ENCODE measurements at regions not wholly inside any gene's neighbourhood (a gene's known extent, or its start where the extent isn't known, plus 50 kb on each side); places are given as distances from the start of the nearest gene placed in this dataset.

DNA sequence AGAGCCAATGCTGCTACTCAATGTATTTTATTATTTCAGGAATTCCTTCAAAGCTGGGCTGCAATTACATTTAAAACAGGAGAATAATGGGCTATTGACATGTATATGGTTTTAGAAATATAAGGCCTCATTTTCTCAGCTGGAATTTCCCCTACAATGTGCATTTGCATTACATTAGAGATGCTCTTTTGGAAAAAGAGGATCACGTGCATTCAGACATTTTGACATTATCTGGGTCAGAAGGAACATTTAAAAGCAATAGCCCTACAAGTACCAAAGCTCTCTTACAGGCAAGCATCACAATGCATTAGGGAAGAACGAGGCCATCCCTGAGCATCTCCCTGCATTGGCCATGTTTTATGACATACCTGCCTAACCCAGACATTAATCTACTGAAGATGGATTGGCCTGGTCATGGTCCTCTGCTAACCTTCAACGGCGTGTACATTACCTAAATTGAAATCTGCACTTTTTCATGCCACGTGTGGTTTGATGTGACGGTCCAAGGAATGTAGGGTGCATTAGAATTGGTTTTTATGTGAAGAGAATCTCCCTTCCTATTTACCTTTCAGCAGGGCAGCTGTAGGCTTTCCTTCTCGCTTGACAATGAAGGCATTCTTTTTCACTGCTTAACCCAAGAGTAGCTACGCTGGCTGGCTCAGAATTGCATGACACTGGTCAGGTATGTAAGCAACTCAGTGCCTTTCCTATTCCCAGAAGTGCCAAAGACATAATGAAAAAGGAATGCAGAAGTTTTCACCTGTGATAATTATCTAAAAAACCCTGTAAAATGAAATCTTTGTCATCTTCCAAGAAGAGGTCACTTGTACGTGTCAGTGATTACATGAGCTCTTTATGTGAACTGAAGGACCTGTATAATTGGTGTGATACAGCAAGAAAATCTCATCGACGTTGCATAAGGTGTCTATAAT is 212.3 kb upstream of the MPDZ start:
- Histone ChIP-seq H3K9ac (replicated peaks; ENCODE audit: extremely low read depth, insufficient read depth, low read length) (no peak overlapping the region), H3K4me3 (replicated peaks in 1 of 3; ENCODE audit: insufficient read depth in 1 of 3, low read depth in 1 of 3, low read length in 3 of 3) (no peak overlapping the region), H3K27me3 (ENCODE audit: control insufficient read depth in 2 of 2, insufficient read depth in 2 of 2, low read length in 2 of 2) (no peaks in the 10 kb centered on the region), H3K4me2 (ENCODE audit: insufficient read depth, low read length) (no peak overlapping the region), H3K27ac (ENCODE audit: insufficient read depth, low read depth, low read length) (no peak overlapping the region), H3K9me3 (replicated peaks; ENCODE audit: control insufficient read depth, insufficient read depth, low read length) (no peaks in the 10 kb centered on the region), H2AFZ (ENCODE audit: low read depth, low read length) (no peak overlapping the region), H3K36me3 (ENCODE audit: control insufficient read depth in 2 of 2, extremely low read depth in 1 of 2, insufficient read depth in 2 of 2, low read length in 2 of 2) (no peaks in the 10 kb centered on the region), H3K79me2 (ENCODE audit: control insufficient read depth, insufficient read depth, low read length) (no peaks in the 10 kb centered on the region), H3K9me1 (replicated peaks; ENCODE audit: control insufficient read depth, extremely low read depth, insufficient read depth, low read length) (no peaks in the 10 kb centered on the region), H4K20me1 (replicated peaks; ENCODE audit: control insufficient read depth, extremely low read depth, insufficient read depth, low read length) (no peaks in the 10 kb centered on the region), H3K4me1 (ENCODE audit: control insufficient read depth, extremely low read depth, insufficient read depth, low read length) (no peaks in the 10 kb centered on the region)
- intact Hi-C loops (cut with micrococcal nuclease) (no loop called here), dilution Hi-C loops (cut with MboI; ENCODE audit: extremely low pct_ligation_motif_present, low sequenced_read_pairs) (no loop called here)
- DNase-seq (ENCODE audit: low read depth, low spot score) (no peak), FAIRE-seq (no peak)
- no peak for TF ChIP-seq GATA2 (IDR thresholded peaks at IDR 0.05; ENCODE audit: insufficient read depth, insufficient read length, low read depth, low read length)
- no peak for TF ChIP-seq MYC (IDR thresholded peaks at IDR 0.05; ENCODE audit: low read depth, low read length)
- TF ChIP-seq POLR2A (IDR thresholded peaks at IDR 0.05; ENCODE audit: low read depth, low read length): no peak
- TF ChIP-seq, protein P1, sequence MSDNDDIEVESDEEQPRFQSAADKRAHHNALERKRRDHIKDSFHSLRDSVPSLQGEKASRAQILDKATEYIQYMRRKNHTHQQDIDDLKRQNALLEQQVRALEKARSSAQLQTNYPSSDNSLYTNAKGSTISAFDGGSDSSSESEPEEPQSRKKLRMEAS (IDR thresholded peaks at IDR 0.05; ENCODE audit: insufficient read depth, insufficient read length): no peak
- TF ChIP-seq FOS (IDR thresholded peaks at IDR 0.05; ENCODE audit: borderline replicate concordance, insufficient read depth, low read length): no peak
- TF ChIP-seq EZH2 (IDR thresholded peaks at IDR 0.05; ENCODE audit: borderline replicate concordance, low read depth, low read length, severe bottlenecking): no peak
- no peak for TF ChIP-seq JUN (IDR thresholded peaks at IDR 0.05; ENCODE audit: borderline replicate concordance, insufficient read depth, insufficient read length, low read depth)
- no peak for TF ChIP-seq POLR2AphosphoS5 (IDR thresholded peaks at IDR 0.05; ENCODE audit: insufficient read depth, low read depth, low read length)
- no peak for TF ChIP-seq CTCF (IDR thresholded peaks at IDR 0.05; ENCODE audit: extremely low read depth in 1 of 2, insufficient read depth in 1 of 2, low read depth in 1 of 2, low read length in 2 of 2)
- CTCF ChIA-PET: interaction anchor here (0.5 kb wide), 1 partner anchor 781 kb away, joined by 3 read pairs; no protein-coding TSS in a partner anchor
- no TSS peak for BruUV-seq (replicated peaks)
- POLR2A ChIA-PET: no interaction called here

Data from endothelial cell of umbilical vein (primary cell).